Neuronal stem cell (in vitro differentiated cells): ENCODE measurements at regions not wholly inside any gene's neighbourhood (a gene's known extent, or its start where the extent isn't known, plus 50 kb on each side); places are given as distances from the start of the nearest gene placed in this dataset.
"Not testable (repeated sequence)": the region's sequence is repeated elsewhere in the genome, so short reads cannot be mapped to it uniquely, and the experiment has no call there.

Experiments
- DNase-seq: peaks from one replicate; pipeline ENCODE4 v3.0.0-alpha.2; 2013; ENCODE audit warnings: low spot score
- H2AFZ ChIP-seq: one replicate; pipeline ENCODE4 v1.6.1; 2013; ENCODE audit warnings: mild to moderate bottlenecking, low read length, inconsistent platforms
- H2AK5ac ChIP-seq: 2 replicates; pipeline ENCODE4 v1.6.1; 2013; ENCODE audit warnings: low read depth, mild to moderate bottlenecking, inconsistent platforms, low read length, moderate library complexity, mixed read lengths
- H2BK120ac ChIP-seq: 2 replicates; pipeline ENCODE4 v1.6.1; 2013; ENCODE audit warnings: low read depth, mild to moderate bottlenecking, inconsistent platforms, low read length, moderate library complexity, mixed read lengths
- H2BK12ac ChIP-seq: one replicate; pipeline ENCODE4 v1.6.1; 2013; ENCODE audit warnings: low read length, inconsistent platforms
- H2BK15ac ChIP-seq: 2 replicates; pipeline ENCODE4 v1.6.1; 2013; ENCODE audit warnings: mild to moderate bottlenecking, low read length, inconsistent platforms, mixed read lengths
- H2BK5ac ChIP-seq: one replicate; pipeline ENCODE4 v1.6.1; 2013; ENCODE audit warnings: inconsistent platforms, mild to moderate bottlenecking, low read length, moderate library complexity
- H3K14ac ChIP-seq: one replicate; pipeline ENCODE4 v1.6.1; 2013; ENCODE audit warnings: low read length, inconsistent platforms
- H3K18ac ChIP-seq: 2 replicates; pipeline ENCODE4 v1.6.1; 2013; ENCODE audit warnings: low read length, inconsistent platforms
- H3K23ac ChIP-seq: 2 replicates; pipeline ENCODE4 v1.6.1; 2013; ENCODE audit warnings: low read depth, mild to moderate bottlenecking, mixed read lengths, low read length, inconsistent platforms; ENCODE audit not compliant: poor library complexity
- H3K27ac ChIP-seq: replicated peaks from 3 replicates; pipeline ENCODE4 v1.5.1; 2013; ENCODE audit warnings: low read length, inconsistent platforms
- H3K27me3 ChIP-seq, 3 experiments: 2 replicates each; pipeline ENCODE4 v1.6.1; 2013; ENCODE audit warnings: low read length in 3 of 3, mild to moderate bottlenecking in 2 of 3, inconsistent platforms in 1 of 3, low read depth in 1 of 3, mixed read lengths in 1 of 3, moderate library complexity in 1 of 3; ENCODE audit not compliant: control insufficient read depth in 3 of 3, insufficient read depth in 3 of 3
- H3K36me3 ChIP-seq, 2 donors: replicated peaks in 1 of 2; 2 replicates each; pipeline ENCODE4 v1.6.1; 2013; ENCODE audit warnings: low read length in 2 of 2; ENCODE audit not compliant: control insufficient read depth in 2 of 2, insufficient read depth in 2 of 2
- H3K4ac ChIP-seq: 2 replicates; pipeline ENCODE4 v1.6.1; 2013; ENCODE audit warnings: inconsistent platforms, mild to moderate bottlenecking, low read length, moderate library complexity
- H3K4me1 ChIP-seq, 2 donors: 1 replicate in 1 of 2; 2 replicates in 1 of 2; pipeline ENCODE4 v1.6.1; 2013; ENCODE audit warnings: low read length in 2 of 2, low read depth in 1 of 2; ENCODE audit not compliant: control insufficient read depth in 2 of 2, insufficient read depth in 1 of 2
- H3K4me2 ChIP-seq: one replicate; pipeline ENCODE4 v1.6.1; 2013; ENCODE audit warnings: mild to moderate bottlenecking, low read length, inconsistent platforms; ENCODE audit not compliant: insufficient read depth, poor library complexity, severe bottlenecking
- H3K4me3 ChIP-seq, 2 donors: 2 replicates each; pipeline ENCODE4 v1.5.1; 2013; ENCODE audit warnings: low read length in 2 of 2, mild to moderate bottlenecking in 2 of 2, inconsistent platforms in 1 of 2, moderate library complexity in 1 of 2
- H3K79me1 ChIP-seq: one replicate; pipeline ENCODE4 v1.6.1; 2013; ENCODE audit warnings: low read depth, mild to moderate bottlenecking, inconsistent platforms, low read length, moderate library complexity
- H3K9ac ChIP-seq: one replicate; pipeline ENCODE4 v1.6.1; 2013; ENCODE audit warnings: mild to moderate bottlenecking, low read depth, low read length, inconsistent platforms; ENCODE audit not compliant: poor library complexity
- H3K9me3 ChIP-seq, 2 donors: replicated peaks in 1 of 2; 2 replicates each; pipeline versions ENCODE3 to v1.6.1; 2013; ENCODE audit warnings: low read length in 2 of 2, mild to moderate bottlenecking in 2 of 2, inconsistent platforms in 1 of 2, low read depth in 1 of 2, mixed read lengths in 1 of 2, moderate library complexity in 1 of 2; ENCODE audit not compliant: control insufficient read depth in 2 of 2, insufficient read depth in 1 of 2
- H4K8ac ChIP-seq: one replicate; pipeline ENCODE4 v1.6.1; 2013; ENCODE audit warnings: low read depth, mild to moderate bottlenecking, inconsistent platforms, low read length, moderate library complexity
- H4K91ac ChIP-seq: one replicate; pipeline ENCODE4 v1.6.1; 2013; ENCODE audit warnings: low read length, low read depth, mild to moderate bottlenecking, inconsistent platforms; ENCODE audit not compliant: poor library complexity
- WGBS, 2 donors: extraction: QIAGEN DNeasy Blood & Tissue Kit; methylation state at CpG; one replicate each; pipeline ENCODE4 v1.1.7; 2013; ENCODE audit warnings: missing lambda C conversion rate in 2 of 2, mixed read lengths in 1 of 2; ENCODE audit not compliant: insufficient read length in 2 of 2, insufficient replicate concordance in 1 of 2; ENCODE audit errors: extremely low coverage in 2 of 2; 5-methylcytosine and 5-hydroxymethylcytosine counted together

- Histone ChIP-seq H2BK12ac (no peak overlapping the region), H3K27ac (no peak overlapping the region), H4K91ac (no peak overlapping the region), H3K18ac (no peak overlapping the region), H3K36me3 (no peaks in the 10 kb centered on the region), H3K9me3 (no peaks in the 10 kb centered on the region), H2BK120ac (no peak overlapping the region), H4K8ac (no peak overlapping the region), H3K4ac (no peak overlapping the region), H3K9ac (no peak overlapping the region), H3K4me2 (no peak overlapping the region), H3K27me3 (no peaks in the 10 kb centered on the region), H2AK5ac (no peak overlapping the region), H3K14ac (no peak overlapping the region), H2BK15ac (no peak overlapping the region), H3K4me1 (no peaks in the 10 kb centered on the region), H3K4me3 (no peak overlapping the region), H3K79me1 (no peaks in the 10 kb centered on the region), H2AFZ (no peak overlapping the region), H3K23ac (no peak overlapping the region), H2BK5ac (no peak overlapping the region)
- WGBS, 2 donors, result no CpG with 5 or more reads among the region's 5 CpGs
- no peak for DNase-seq
These were observed 1086.4 kb downstream of the CDH8 start for GRCh38 chr16:60949800-60950199.

- H2BK12ac ChIP-seq, result no peak overlapping the region
- no peak overlapping the region for H3K14ac ChIP-seq
- no peak overlapping the region for H3K27ac ChIP-seq
- no peaks in the 10 kb centered on the region for H3K36me3 ChIP-seq
- H2BK120ac ChIP-seq, result no peak overlapping the region
- WGBS, 2 donors, result no CpG with 5 or more reads among the region's 2 CpGs
- no peak overlapping the region for H2BK5ac ChIP-seq
- no peak overlapping the region for H3K18ac ChIP-seq
- no peak overlapping the region for H2AFZ ChIP-seq
- no peak overlapping the region for H3K9ac ChIP-seq
- H3K4me3 ChIP-seq, result no peak overlapping the region
- no peaks in the 10 kb centered on the region for H3K4me1 ChIP-seq
- no peak overlapping the region for H4K8ac ChIP-seq
- H3K9me3 ChIP-seq, result no peaks in the 10 kb centered on the region
- H2BK15ac ChIP-seq, result no peak overlapping the region
- H4K91ac ChIP-seq, result no peak overlapping the region
- no peak overlapping the region for H3K23ac ChIP-seq
- H3K27me3 ChIP-seq, result no peaks in the 10 kb centered on the region
- no peak overlapping the region for H2AK5ac ChIP-seq
- no peak overlapping the region for H3K4ac ChIP-seq
- H3K79me1 ChIP-seq, result no peaks in the 10 kb centered on the region
- DNase-seq, result peak; percentile 55
- H3K4me2 ChIP-seq, result no peak overlapping the region
These were observed 1091.0 kb downstream of the CDH8 start for GRCh38 chr16:60945225-60945624.

GRCh38 chr16:60936189-60936588 is 1100.0 kb downstream of the CDH8 start:
- not testable (repeated sequence) for H3K36me3 ChIP-seq, H4K8ac ChIP-seq, H3K27me3 ChIP-seq, H2BK5ac ChIP-seq, H2AK5ac ChIP-seq, H2AFZ ChIP-seq, H2BK15ac ChIP-seq, H3K9ac ChIP-seq, H3K27ac ChIP-seq, H3K4me1 ChIP-seq, H3K14ac ChIP-seq, H4K91ac ChIP-seq, H2BK12ac ChIP-seq, H3K9me3 ChIP-seq, H2BK120ac ChIP-seq, H3K23ac ChIP-seq, H3K18ac ChIP-seq, H3K4me2 ChIP-seq, H3K4me3 ChIP-seq, DNase-seq, H3K4ac ChIP-seq, H3K79me1 ChIP-seq
- no CpG with 5 or more reads among the region's 10 CpGs for WGBS, 2 donors

GRCh38 chr16:60932600-60932999 is 1103.6 kb downstream of the CDH8 start:
- Histone ChIP-seq H2AFZ (no peak overlapping the region), H3K4me1 (no peaks in the 10 kb centered on the region), H2BK12ac (no peak overlapping the region), H2BK5ac (no peak overlapping the region), H2BK120ac (no peak overlapping the region), H4K91ac (no peak overlapping the region), H3K4me2 (no peak overlapping the region), H2AK5ac (no peak overlapping the region), H3K9me3 (no peaks in the 10 kb centered on the region), H3K23ac (no peak overlapping the region), H3K14ac (no peak overlapping the region), H3K4me3 (no peak overlapping the region), H2BK15ac (no peak overlapping the region), H3K36me3 (no peaks in the 10 kb centered on the region), H3K79me1 (no peaks in the 10 kb centered on the region), H3K4ac (no peak overlapping the region), H3K27ac (no peak overlapping the region), H3K18ac (no peak overlapping the region), H3K27me3 (no peaks in the 10 kb centered on the region), H4K8ac (no peak overlapping the region), H3K9ac (no peak overlapping the region)
- WGBS, 2 donors, result no CpG with 5 or more reads among the region's 3 CpGs
- DNase-seq, result no peak
